A549 (cell line): ENCODE measurements at regions not wholly inside any gene's neighbourhood (a gene's known extent, or its start where the extent isn't known, plus 50 kb on each side); places are given as distances from the start of the nearest gene placed in this dataset.

Experiments
- ATAC-seq, 2 experiments: fragments of 200-7000 bp in 1 of 2; fragments of >200 bp in 1 of 2; cut with Nextera tagmentation in 1 of 2; cut with Tn5 transposase in 1 of 2; 3 replicates each; pipeline versions ENCODE4 v1.8.0 to v1.9.1; 2018 to 2020; ENCODE audit warnings: mild to moderate bottlenecking in 1 of 2, moderate library complexity in 1 of 2
- CTCF ChIA-PET: fragments of 300-600 bp; sonication (Branson Sonifier 250); formaldehyde crosslinking; extraction: SDS; loops from one replicate; lab custom pipeline; 2021; ENCODE audit warnings: antibody characterized with exemption, inconsistent platforms; lab: Yijun Ruan, JAX
- POLR2A ChIA-PET: fragments of 350-600 bp; formaldehyde crosslinking; extraction: SDS; loops from one replicate; lab custom pipeline; 2021; ENCODE audit warnings: antibody characterized with exemption, inconsistent platforms; lab: Yijun Ruan, JAX
- DNase-seq, 2 experiments: peaks; one replicate each; pipeline versions ENCODE4 v3.0.0 to v3.0.0-alpha.2; 2011 to 2016; ENCODE audit warnings: low read depth in 1 of 2, low spot score in 1 of 2
- FAIRE-seq: peaks from 2 replicates; lab custom pipeline; 2011; peaks lifted over from hg19 to GRCh38; lab: Jason Lieb, UNC
- H3K27ac ChIP-seq, 2 experiments: fragments of >200 bp; sonication (Bioruptor Twin); formaldehyde crosslinking; 3 replicates each; pipeline ENCODE4 v1.5.1; 2016 to 2017
- H3K4me1 ChIP-seq: fragments of >200 bp; sonication (Bioruptor Twin); formaldehyde crosslinking; 3 replicates; pipeline ENCODE4 v1.6.1; 2016
- H3K4me2 ChIP-seq: fragments of >200 bp; sonication (Bioruptor Twin); formaldehyde crosslinking; 3 replicates; pipeline ENCODE4 v1.6.1; 2016
- H3K4me3 ChIP-seq: fragments of >200 bp; sonication (Bioruptor Twin); formaldehyde crosslinking; 3 replicates; pipeline ENCODE4 v1.5.1; 2016
- H3K9me3 ChIP-seq: fragments of >200 bp; sonication (Bioruptor Twin); formaldehyde crosslinking; 3 replicates; pipeline ENCODE4 v1.6.1; 2016
- BHLHE40 ChIP-seq: IDR thresholded peaks from 2 replicates; pipeline ENCODE4 v1.6.1; 2012; ENCODE audit warnings: low read depth, low read length, inconsistent platforms
- CBX2 ChIP-seq: fragments of 200-600 bp; sonication (generic); IDR thresholded peaks from 2 replicates; pipeline ENCODE4 v1.6.1; 2016; ENCODE audit warnings: low read depth, mild to moderate bottlenecking, borderline replicate concordance
- CBX8 ChIP-seq: fragments of 200-600 bp; sonication (generic); IDR thresholded peaks from 2 replicates; pipeline ENCODE4 v1.6.1; 2016
- EHF ChIP-seq: fragments of 250-450 bp; sonication (Bioruptor Pico); IDR thresholded peaks from 2 replicates; pipeline ENCODE4 v1.5.0; 2020; ENCODE audit warnings: mild to moderate bottlenecking
- EHMT2 ChIP-seq: fragments of 200-600 bp; sonication (generic); IDR thresholded peaks from 2 replicates; pipeline ENCODE4 v1.6.1; 2016; ENCODE audit warnings: antibody characterized with exemption, low read depth, mild to moderate bottlenecking, moderate library complexity
- FOSL2 ChIP-seq, 2 experiments: fragments of 450-650 bp in 1 of 2; fragments of >200 bp in 1 of 2; sonication (Bioruptor Twin) in 1 of 2; formaldehyde crosslinking; IDR thresholded peaks; 2 replicates each; pipeline versions ENCODE4 v1.5.0 to v1.6.1; 2016 to 2020; ENCODE audit warnings: mild to moderate bottlenecking in 1 of 2, moderate library complexity in 1 of 2
- HEYL ChIP-seq: fragments of 250-450 bp; sonication (Bioruptor Pico); IDR thresholded peaks from 2 replicates; pipeline ENCODE4 v1.8.0; 2021; ENCODE audit warnings: mild to moderate bottlenecking, moderate library complexity
- HOXA7 ChIP-seq: fragments of 250-450 bp; sonication (Bioruptor Pico); IDR thresholded peaks from 2 replicates; pipeline ENCODE4 v1.5.0; 2020; ENCODE audit warnings: mild to moderate bottlenecking, moderate library complexity
- HOXB13 ChIP-seq: fragments of 250-450 bp; sonication (Bioruptor Pico); IDR thresholded peaks from 2 replicates; pipeline ENCODE4 v1.5.0; 2020; ENCODE audit warnings: low read depth, mild to moderate bottlenecking, moderate library complexity
- JUN ChIP-seq, 2 experiments: fragments of >200 bp; sonication (Bioruptor Twin); formaldehyde crosslinking; IDR thresholded peaks; 2 replicates in 1 of 2; 3 replicates in 1 of 2; pipeline ENCODE4 v1.6.1; 2016 to 2017
- JUNB ChIP-seq: fragments of >200 bp; sonication (Bioruptor Twin); formaldehyde crosslinking; IDR thresholded peaks from 2 replicates; pipeline ENCODE4 v1.6.1; 2016
- NFE2L2 ChIP-seq: fragments of 150-350 bp; conservative IDR thresholded peaks from 2 replicates; pipeline ENCODE4 v1.6.1; 2014; ENCODE audit warnings: low read length
- NR3C1 ChIP-seq: fragments of >200 bp; sonication (Bioruptor Twin); formaldehyde crosslinking; IDR thresholded peaks from 3 replicates; pipeline ENCODE4 v1.6.1; 2017
- POLR2AphosphoS2 ChIP-seq: conservative IDR thresholded peaks from 2 replicates; pipeline ENCODE4 v1.6.1; 2012; ENCODE audit warnings: low read length, improper control_type of control experiment, inconsistent platforms
- RCOR1 ChIP-seq: fragments of 150-350 bp; IDR thresholded peaks from 2 replicates; pipeline ENCODE4 v1.6.1; 2014; ENCODE audit warnings: antibody characterized with exemption, low read length, low read depth
- RFX5 ChIP-seq: fragments of 450-650 bp; IDR thresholded peaks from 2 replicates; pipeline ENCODE4 v1.7.1; 2014; ENCODE audit warnings: antibody characterized with exemption, mild to moderate bottlenecking, moderate library complexity
- RNF2 ChIP-seq: fragments of 200-600 bp; sonication (generic); IDR thresholded peaks from 2 replicates; pipeline ENCODE4 v1.6.1; 2016; ENCODE audit warnings: low read depth, mild to moderate bottlenecking, antibody characterized with exemption, moderate library complexity, borderline replicate concordance
- SMC3 ChIP-seq: fragments of >200 bp; sonication (Bioruptor Twin); formaldehyde crosslinking; IDR thresholded peaks from 3 replicates; pipeline ENCODE4 v1.6.1; 2018; ENCODE audit warnings: inconsistent platforms
- ZC3H11A ChIP-seq: fragments of 450-650 bp; IDR thresholded peaks from 2 replicates; pipeline ENCODE4 v1.6.1; 2014; ENCODE audit warnings: antibody characterized with exemption, mild to moderate bottlenecking
- ZNF302 ChIP-seq: fragments of 250-450 bp; sonication (Bioruptor Pico); IDR thresholded peaks from 2 replicates; pipeline ENCODE4 v1.9.0; 2021; ENCODE audit warnings: inconsistent platforms, mild to moderate bottlenecking, moderate library complexity
- WGBS: methylation state at CpG from one replicate; pipeline ENCODE4 v1.1.6; 2017; ENCODE audit errors: missing lambda C conversion rate; 5-methylcytosine and 5-hydroxymethylcytosine counted together
- TF ChIP-seq, protein P1 (sequence below): IDR thresholded peaks from 2 replicates; pipeline ENCODE4 v1.6.1; 2012
- TF ChIP-seq, protein P2 (sequence below): fragments of 200-600 bp; sonication (generic); IDR thresholded peaks from 2 replicates; pipeline ENCODE4 v1.6.1; 2016; ENCODE audit warnings: antibody characterized with exemption, mild to moderate bottlenecking, moderate library complexity
- TF ChIP-seq, protein P3 (sequence below): fragments of >200 bp; sonication (Bioruptor Twin); formaldehyde crosslinking; IDR thresholded peaks from 3 replicates; pipeline ENCODE4 v1.5.1; 2016

DNA sequence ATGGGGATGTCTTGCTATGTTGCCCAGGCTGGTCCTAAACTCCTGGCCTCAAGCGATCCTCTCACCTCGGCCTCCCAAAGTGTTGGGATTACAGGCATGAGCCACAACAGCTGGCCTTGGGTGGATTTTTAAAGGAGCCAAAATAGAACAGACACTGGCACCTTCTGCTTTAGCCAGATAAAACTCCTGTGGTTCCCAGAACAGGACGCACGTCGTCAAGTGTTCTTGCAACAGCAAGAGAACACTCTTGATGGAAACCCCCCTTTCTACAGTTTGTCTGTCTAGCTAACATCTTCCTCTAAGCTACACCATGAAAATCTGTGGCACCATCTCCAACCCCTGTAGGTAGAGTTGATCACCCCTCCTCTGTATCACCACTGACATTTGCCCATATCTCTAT, 122.6 kb downstream of the NPIPB5 start:
- no peak overlapping the region for H3K27ac ChIP-seq
- H3K4me3 ChIP-seq, result no peak overlapping the region
- 72% methylated on average over 5 of the region's 5 CpGs for WGBS
- ATAC-seq (no peak), FAIRE-seq (no peak), DNase-seq (no peak)
- H3K9me3 ChIP-seq, result no peaks in the 10 kb centered on the region
- CTCF ChIA-PET, result no interaction called here
- no peaks in the 10 kb centered on the region for H3K4me1 ChIP-seq
- H3K4me2 ChIP-seq, result no peak overlapping the region
- TF ChIP-seq, protein P1, sequence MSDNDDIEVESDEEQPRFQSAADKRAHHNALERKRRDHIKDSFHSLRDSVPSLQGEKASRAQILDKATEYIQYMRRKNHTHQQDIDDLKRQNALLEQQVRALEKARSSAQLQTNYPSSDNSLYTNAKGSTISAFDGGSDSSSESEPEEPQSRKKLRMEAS, result no peak
- TF ChIP-seq JUN (IDR thresholded peaks at IDR 0.05), result no peak
- POLR2A ChIA-PET, result no interaction called here

DNA sequence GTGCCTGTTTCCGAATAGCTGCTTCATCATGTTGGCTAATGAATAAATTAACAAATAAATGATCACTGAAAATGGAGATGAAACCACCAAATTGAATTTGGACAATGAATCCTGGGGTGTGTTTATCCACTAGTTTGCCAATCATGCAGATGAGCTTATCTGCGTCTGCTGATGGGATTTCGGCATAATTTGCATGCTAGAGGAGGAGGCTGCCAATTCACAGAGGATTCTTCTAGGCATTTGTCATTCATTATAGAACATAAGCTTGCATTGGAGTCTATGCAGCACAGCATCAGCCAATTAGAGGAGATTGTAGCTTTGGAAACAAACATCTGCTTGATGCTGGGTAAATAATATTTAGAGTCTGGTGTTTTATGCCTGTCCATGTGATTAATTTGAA, 123.1 kb downstream of the NPIPB5 start:
- WGBS, result 14% methylated on average over 3 of the region's 3 CpGs
- TF ChIP-seq RNF2 (no peak), FOSL2 (IDR thresholded peaks at IDR 0.05) (no peak), FOSL2 (CRISPR knock-in tag; IDR thresholded peaks at IDR 0.05) (no peak), NFE2L2 (no peak), EHF (CRISPR knock-in tag) (no peak), HEYL (CRISPR knock-in tag) (no peak), RCOR1 (no peak), SMC3 (no peak)
- TF ChIP-seq, protein P1, result no peak
- ChIA-PET POLR2A (no interaction called here), CTCF (no interaction called here)
- Histone ChIP-seq H3K27ac (no peak overlapping the region), H3K4me1 (no peaks in the 10 kb centered on the region), H3K4me3 (no peak overlapping the region), H3K4me2 (no peak overlapping the region), H3K9me3 (no peaks in the 10 kb centered on the region)
- ATAC-seq, result no peak
- FAIRE-seq, result no peak
- DNase-seq, result no peak

DNA sequence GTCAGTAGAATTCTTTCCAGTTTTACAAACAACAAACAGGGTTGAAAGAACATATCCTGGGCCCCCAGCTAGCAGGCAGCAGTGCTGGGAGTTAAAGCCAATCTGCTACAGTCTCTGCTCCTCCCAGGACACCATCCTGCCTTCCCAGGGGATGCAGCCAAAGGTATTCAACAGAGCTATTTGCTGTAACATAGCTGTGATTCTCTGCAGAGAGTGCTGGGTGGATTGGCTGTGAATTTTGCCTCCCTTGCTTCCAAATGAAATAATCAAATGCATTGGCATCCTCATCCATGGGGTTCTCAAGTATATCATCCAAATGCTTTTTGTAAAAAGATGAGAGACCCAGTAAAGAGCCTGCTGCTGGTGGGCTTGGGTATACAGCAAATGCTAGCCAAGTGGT, 124.3 kb downstream of the NPIPB5 start:
- ATAC-seq (no peak), DNase-seq (no peak), FAIRE-seq (no peak)
- TF ChIP-seq CBX2 (no peak), CBX8 (no peak), JUNB (no peak), RFX5 (no peak), EHMT2 (no peak), ZC3H11A (no peak), BHLHE40 (no peak), NR3C1 (no peak), HOXB13 (CRISPR knock-in tag) (no peak), HOXA7 (no peak), POLR2AphosphoS2 (no peak), ZNF302 (CRISPR knock-in tag) (no peak)
- TF ChIP-seq, protein P2, sequence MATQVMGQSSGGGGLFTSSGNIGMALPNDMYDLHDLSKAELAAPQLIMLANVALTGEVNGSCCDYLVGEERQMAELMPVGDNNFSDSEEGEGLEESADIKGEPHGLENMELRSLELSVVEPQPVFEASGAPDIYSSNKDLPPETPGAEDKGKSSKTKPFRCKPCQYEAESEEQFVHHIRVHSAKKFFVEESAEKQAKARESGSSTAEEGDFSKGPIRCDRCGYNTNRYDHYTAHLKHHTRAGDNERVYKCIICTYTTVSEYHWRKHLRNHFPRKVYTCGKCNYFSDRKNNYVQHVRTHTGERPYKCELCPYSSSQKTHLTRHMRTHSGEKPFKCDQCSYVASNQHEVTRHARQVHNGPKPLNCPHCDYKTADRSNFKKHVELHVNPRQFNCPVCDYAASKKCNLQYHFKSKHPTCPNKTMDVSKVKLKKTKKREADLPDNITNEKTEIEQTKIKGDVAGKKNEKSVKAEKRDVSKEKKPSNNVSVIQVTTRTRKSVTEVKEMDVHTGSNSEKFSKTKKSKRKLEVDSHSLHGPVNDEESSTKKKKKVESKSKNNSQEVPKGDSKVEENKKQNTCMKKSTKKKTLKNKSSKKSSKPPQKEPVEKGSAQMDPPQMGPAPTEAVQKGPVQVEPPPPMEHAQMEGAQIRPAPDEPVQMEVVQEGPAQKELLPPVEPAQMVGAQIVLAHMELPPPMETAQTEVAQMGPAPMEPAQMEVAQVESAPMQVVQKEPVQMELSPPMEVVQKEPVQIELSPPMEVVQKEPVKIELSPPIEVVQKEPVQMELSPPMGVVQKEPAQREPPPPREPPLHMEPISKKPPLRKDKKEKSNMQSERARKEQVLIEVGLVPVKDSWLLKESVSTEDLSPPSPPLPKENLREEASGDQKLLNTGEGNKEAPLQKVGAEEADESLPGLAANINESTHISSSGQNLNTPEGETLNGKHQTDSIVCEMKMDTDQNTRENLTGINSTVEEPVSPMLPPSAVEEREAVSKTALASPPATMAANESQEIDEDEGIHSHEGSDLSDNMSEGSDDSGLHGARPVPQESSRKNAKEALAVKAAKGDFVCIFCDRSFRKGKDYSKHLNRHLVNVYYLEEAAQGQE, result no peak
- TF ChIP-seq, protein P3, sequence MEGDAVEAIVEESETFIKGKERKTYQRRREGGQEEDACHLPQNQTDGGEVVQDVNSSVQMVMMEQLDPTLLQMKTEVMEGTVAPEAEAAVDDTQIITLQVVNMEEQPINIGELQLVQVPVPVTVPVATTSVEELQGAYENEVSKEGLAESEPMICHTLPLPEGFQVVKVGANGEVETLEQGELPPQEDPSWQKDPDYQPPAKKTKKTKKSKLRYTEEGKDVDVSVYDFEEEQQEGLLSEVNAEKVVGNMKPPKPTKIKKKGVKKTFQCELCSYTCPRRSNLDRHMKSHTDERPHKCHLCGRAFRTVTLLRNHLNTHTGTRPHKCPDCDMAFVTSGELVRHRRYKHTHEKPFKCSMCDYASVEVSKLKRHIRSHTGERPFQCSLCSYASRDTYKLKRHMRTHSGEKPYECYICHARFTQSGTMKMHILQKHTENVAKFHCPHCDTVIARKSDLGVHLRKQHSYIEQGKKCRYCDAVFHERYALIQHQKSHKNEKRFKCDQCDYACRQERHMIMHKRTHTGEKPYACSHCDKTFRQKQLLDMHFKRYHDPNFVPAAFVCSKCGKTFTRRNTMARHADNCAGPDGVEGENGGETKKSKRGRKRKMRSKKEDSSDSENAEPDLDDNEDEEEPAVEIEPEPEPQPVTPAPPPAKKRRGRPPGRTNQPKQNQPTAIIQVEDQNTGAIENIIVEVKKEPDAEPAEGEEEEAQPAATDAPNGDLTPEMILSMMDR, result no peak
- H3K9me3 ChIP-seq, result no peaks in the 10 kb centered on the region
- no peak overlapping the region for H3K4me3 ChIP-seq
- H3K4me2 ChIP-seq, result no peak overlapping the region
- H3K27ac ChIP-seq, result no peak overlapping the region
- CTCF ChIA-PET, result interaction anchor here (1.6 kb wide), 1 partner anchor 8 kb away, joined by 3 read pairs; no protein-coding TSS in a partner anchor
- no peaks in the 10 kb centered on the region for H3K4me1 ChIP-seq
- POLR2A ChIA-PET, result no interaction called here
